Heart left ventricle (tissue), 13 donors: ENCODE measurements at regions not wholly inside any gene's neighbourhood (a gene's known extent, or its start where the extent isn't known, plus 50 kb on each side); places are given as distances from the start of the nearest gene placed in this dataset.

ENCODE experiments used
- CTCF ChIP-seq, 12 donors: fragments of 200-600 bp; sonication (generic) in 4 of 12; IDR thresholded peaks; one replicate each; pipeline versions ENCODE4 v1.5.0 to v1.8.0; 2018 to 2022; ENCODE audit warnings: antibody characterized with exemption in 12 of 12, mild to moderate bottlenecking in 5 of 12
- POLR2A ChIP-seq, 2 donors: fragments of 450-650 bp; IDR thresholded peaks; one replicate each; pipeline ENCODE4 v1.6.1; 2017; ENCODE audit warnings: antibody characterized with exemption in 2 of 2, mild to moderate bottlenecking in 2 of 2, moderate library complexity in 2 of 2
- donor health status: ischemic (EF 13 %, LVEDD 7.1; RV severe dilation, severe dysfunction).
- donor health status: DM: no; HTN: yes; CAD: no.
- donor health status: DM: no; HTN: no; CAD: no.
- donor health status: ischemic (EF 25% LVEDD 6.9; RV normal size, moderate dysfunction).
- donor health status: ischemic (EF 25% LVEDD 5.7; RV mildly dilated, moderate dysfunction).
- donor health status: ischemic (EF 35%, LVEDD 5.7; RV mildly dilated, moderate dysfunction).
- donor health status: nonischemic (EF 11% LVEDD 7.7; RV severe dilation, severe dysfunction).
- donor health status: DM: yes; HTN: yes; CAD: no.
- donor health status: PGD.
- donor health status: ischemic (EF 29% LVEDD 5.4; RV normal size, mild dysfunction).
- donor health status: nonischemic (EF 23%, LVEDD 6.1; RV moderate dilation, normal function).

- TF ChIP-seq CTCF (IDR thresholded peaks at IDR 0.05) (no peak), POLR2A (IDR thresholded peaks at IDR 0.05) (no peak)
These were observed 572.1 kb upstream of the SALL1 start for GRCh38 chr16:51723036-51723724.
